A549 (cell line): ENCODE measurements at regions not wholly inside any gene's neighbourhood (a gene's known extent, or its start where the extent isn't known, plus 50 kb on each side); places are given as distances from the start of the nearest gene placed in this dataset.

ENCODE experiments used
- CHD2 ChIP-seq: fragments of 150-350 bp; IDR thresholded peaks from 2 replicates; pipeline ENCODE4 v1.6.1; 2014; ENCODE audit warnings: low read length; ENCODE audit not compliant: partially characterized antibody
- JUN ChIP-seq, 2 experiments: fragments of >200 bp; sonication (Bioruptor Twin); formaldehyde crosslinking; IDR thresholded peaks; 2 replicates in 1 of 2; 3 replicates in 1 of 2; pipeline ENCODE4 v1.6.1; 2016 to 2017
- MYC ChIP-seq: IDR thresholded peaks from 2 replicates; pipeline ENCODE4 v1.6.1; 2012; ENCODE audit warnings: mild to moderate bottlenecking, inconsistent platforms, low read length, improper control_type of control experiment, borderline replicate concordance
- NR3C1 ChIP-seq: fragments of >200 bp; sonication (Bioruptor Twin); formaldehyde crosslinking; IDR thresholded peaks from 3 replicates; pipeline ENCODE4 v1.6.1; 2017
- POLR2A ChIP-seq: IDR thresholded peaks from 2 replicates; pipeline ENCODE4 v1.6.1; 2012; ENCODE audit warnings: mild to moderate bottlenecking, low read length
- RAD21 ChIP-seq, 2 experiments: fragments of >200 bp in 1 of 2; sonication (Bioruptor Twin) in 1 of 2; formaldehyde crosslinking in 1 of 2; IDR thresholded peaks in 1 of 2; conservative IDR thresholded peaks in 1 of 2; 2 replicates in 1 of 2; 3 replicates in 1 of 2; pipeline ENCODE4 v1.6.1; 2012 to 2018; ENCODE audit warnings: inconsistent platforms in 1 of 2
- ZFP36 ChIP-seq: fragments of 450-650 bp; IDR thresholded peaks from 2 replicates; pipeline ENCODE4 v1.6.1; 2014; ENCODE audit warnings: borderline replicate concordance; ENCODE audit not compliant: partially characterized antibody
- ZNF302 ChIP-seq: fragments of 250-450 bp; sonication (Bioruptor Pico); IDR thresholded peaks from 2 replicates; pipeline ENCODE4 v1.9.0; 2021; ENCODE audit warnings: inconsistent platforms, mild to moderate bottlenecking, moderate library complexity
- TF ChIP-seq, protein P1 (sequence below): fragments of 200-600 bp; sonication (generic); IDR thresholded peaks from 2 replicates; pipeline ENCODE4 v1.6.1; 2016; ENCODE audit warnings: antibody characterized with exemption, mild to moderate bottlenecking, moderate library complexity
- TF ChIP-seq, protein P2 (sequence below): fragments of >200 bp; sonication (Bioruptor Twin); formaldehyde crosslinking; IDR thresholded peaks from 3 replicates; pipeline ENCODE4 v1.5.1; 2016
- TF ChIP-seq, protein P3 (sequence below): IDR thresholded peaks from 2 replicates; pipeline ENCODE4 v1.6.1; 2012

DNA sequence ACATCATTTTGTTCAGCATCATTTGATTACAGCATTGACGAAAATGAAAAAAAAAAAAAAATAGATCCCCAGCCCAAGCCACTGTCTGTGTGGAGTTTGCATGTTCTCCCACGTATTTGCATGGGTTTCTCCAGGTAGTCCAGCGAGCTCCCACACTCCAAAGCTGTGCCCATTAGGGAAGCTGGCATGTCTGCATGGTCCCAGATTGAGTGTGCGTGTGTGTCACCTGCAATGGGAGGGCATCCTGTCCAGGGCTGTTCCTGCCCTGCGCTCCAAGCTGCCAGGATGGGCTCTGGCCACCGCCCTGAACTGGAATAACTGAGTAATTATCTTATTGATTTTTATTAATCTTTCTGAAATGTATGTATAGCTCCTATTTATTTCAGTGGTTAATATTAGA, 88.6 kb downstream of the KLF12 start:
- TF ChIP-seq ZNF302 (CRISPR knock-in tag), result no peak
- no peak for TF ChIP-seq ZFP36
- TF ChIP-seq, protein P1, sequence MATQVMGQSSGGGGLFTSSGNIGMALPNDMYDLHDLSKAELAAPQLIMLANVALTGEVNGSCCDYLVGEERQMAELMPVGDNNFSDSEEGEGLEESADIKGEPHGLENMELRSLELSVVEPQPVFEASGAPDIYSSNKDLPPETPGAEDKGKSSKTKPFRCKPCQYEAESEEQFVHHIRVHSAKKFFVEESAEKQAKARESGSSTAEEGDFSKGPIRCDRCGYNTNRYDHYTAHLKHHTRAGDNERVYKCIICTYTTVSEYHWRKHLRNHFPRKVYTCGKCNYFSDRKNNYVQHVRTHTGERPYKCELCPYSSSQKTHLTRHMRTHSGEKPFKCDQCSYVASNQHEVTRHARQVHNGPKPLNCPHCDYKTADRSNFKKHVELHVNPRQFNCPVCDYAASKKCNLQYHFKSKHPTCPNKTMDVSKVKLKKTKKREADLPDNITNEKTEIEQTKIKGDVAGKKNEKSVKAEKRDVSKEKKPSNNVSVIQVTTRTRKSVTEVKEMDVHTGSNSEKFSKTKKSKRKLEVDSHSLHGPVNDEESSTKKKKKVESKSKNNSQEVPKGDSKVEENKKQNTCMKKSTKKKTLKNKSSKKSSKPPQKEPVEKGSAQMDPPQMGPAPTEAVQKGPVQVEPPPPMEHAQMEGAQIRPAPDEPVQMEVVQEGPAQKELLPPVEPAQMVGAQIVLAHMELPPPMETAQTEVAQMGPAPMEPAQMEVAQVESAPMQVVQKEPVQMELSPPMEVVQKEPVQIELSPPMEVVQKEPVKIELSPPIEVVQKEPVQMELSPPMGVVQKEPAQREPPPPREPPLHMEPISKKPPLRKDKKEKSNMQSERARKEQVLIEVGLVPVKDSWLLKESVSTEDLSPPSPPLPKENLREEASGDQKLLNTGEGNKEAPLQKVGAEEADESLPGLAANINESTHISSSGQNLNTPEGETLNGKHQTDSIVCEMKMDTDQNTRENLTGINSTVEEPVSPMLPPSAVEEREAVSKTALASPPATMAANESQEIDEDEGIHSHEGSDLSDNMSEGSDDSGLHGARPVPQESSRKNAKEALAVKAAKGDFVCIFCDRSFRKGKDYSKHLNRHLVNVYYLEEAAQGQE, result no peak
- TF ChIP-seq, protein P2, sequence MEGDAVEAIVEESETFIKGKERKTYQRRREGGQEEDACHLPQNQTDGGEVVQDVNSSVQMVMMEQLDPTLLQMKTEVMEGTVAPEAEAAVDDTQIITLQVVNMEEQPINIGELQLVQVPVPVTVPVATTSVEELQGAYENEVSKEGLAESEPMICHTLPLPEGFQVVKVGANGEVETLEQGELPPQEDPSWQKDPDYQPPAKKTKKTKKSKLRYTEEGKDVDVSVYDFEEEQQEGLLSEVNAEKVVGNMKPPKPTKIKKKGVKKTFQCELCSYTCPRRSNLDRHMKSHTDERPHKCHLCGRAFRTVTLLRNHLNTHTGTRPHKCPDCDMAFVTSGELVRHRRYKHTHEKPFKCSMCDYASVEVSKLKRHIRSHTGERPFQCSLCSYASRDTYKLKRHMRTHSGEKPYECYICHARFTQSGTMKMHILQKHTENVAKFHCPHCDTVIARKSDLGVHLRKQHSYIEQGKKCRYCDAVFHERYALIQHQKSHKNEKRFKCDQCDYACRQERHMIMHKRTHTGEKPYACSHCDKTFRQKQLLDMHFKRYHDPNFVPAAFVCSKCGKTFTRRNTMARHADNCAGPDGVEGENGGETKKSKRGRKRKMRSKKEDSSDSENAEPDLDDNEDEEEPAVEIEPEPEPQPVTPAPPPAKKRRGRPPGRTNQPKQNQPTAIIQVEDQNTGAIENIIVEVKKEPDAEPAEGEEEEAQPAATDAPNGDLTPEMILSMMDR, result no peak
- TF ChIP-seq NR3C1, result no peak
- no peak for TF ChIP-seq JUN (IDR thresholded peaks at IDR 0.05)
- no peak for TF ChIP-seq RAD21 (conservative IDR thresholded peaks at IDR 0.05 in 1 of 2, IDR thresholded peaks at IDR 0.05 in 1 of 2)
- TF ChIP-seq MYC, result no peak
- TF ChIP-seq, protein P3, sequence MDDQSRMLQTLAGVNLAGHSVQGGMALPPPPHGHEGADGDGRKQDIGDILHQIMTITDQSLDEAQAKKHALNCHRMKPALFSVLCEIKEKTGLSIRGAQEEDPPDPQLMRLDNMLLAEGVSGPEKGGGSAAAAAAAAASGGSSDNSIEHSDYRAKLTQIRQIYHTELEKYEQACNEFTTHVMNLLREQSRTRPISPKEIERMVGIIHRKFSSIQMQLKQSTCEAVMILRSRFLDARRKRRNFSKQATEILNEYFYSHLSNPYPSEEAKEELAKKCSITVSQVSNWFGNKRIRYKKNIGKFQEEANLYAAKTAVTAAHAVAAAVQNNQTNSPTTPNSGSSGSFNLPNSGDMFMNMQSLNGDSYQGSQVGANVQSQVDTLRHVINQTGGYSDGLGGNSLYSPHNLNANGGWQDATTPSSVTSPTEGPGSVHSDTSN, result no peak
- TF ChIP-seq CHD2, result no peak
- TF ChIP-seq POLR2A, result no peak
